ENCODE measurements at regions not wholly inside any gene's neighbourhood (a gene's known extent, or its start where the extent isn't known, plus 50 kb on each side); places are given as distances from the start of the nearest gene placed in this dataset.

DNA sequence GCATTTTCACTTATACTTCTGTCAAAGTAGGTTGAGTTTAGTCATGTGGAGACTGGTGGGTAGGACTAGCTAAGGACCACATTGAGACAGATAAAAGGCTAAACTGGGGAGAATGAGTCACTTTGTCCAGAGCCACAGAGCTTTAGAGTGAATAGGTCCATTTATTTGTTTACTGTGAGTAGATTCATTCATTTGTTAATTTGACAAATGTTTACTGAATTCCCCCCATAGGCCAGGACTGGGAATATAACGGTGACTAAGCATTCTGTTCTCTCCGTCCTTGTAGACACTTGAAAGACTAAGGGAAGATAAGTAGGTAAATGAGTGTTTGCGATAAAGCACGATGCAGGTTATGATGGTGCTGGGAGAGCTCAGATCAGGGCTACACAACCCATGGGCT is 699.7 kb upstream of the ID4 start:
- H3K79me2 ChIP-seq (ENCODE audit: low read length), result no peaks in the 10 kb centered on the region
- no peaks in the 10 kb centered on the region for H3K36me3 ChIP-seq (replicated peaks; ENCODE audit: insufficient read depth, low read length)
- H2AFZ ChIP-seq (ENCODE audit: low read length), result no peak overlapping the region
- no peaks in the 10 kb centered on the region for H3K4me1 ChIP-seq (ENCODE audit: low read length)
- H3K4me3 ChIP-seq (ENCODE audit: low read length), result no peak overlapping the region
- TF ChIP-seq, protein P1, sequence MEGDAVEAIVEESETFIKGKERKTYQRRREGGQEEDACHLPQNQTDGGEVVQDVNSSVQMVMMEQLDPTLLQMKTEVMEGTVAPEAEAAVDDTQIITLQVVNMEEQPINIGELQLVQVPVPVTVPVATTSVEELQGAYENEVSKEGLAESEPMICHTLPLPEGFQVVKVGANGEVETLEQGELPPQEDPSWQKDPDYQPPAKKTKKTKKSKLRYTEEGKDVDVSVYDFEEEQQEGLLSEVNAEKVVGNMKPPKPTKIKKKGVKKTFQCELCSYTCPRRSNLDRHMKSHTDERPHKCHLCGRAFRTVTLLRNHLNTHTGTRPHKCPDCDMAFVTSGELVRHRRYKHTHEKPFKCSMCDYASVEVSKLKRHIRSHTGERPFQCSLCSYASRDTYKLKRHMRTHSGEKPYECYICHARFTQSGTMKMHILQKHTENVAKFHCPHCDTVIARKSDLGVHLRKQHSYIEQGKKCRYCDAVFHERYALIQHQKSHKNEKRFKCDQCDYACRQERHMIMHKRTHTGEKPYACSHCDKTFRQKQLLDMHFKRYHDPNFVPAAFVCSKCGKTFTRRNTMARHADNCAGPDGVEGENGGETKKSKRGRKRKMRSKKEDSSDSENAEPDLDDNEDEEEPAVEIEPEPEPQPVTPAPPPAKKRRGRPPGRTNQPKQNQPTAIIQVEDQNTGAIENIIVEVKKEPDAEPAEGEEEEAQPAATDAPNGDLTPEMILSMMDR (IDR thresholded peaks at IDR 0.05; ENCODE audit: low read length), result no peak
- TF ChIP-seq EZH2phosphoT487 (IDR thresholded peaks at IDR 0.05; ENCODE audit: low read length), result no peak
- TF ChIP-seq EZH2 (optimal IDR thresholded peaks at IDR 0.05; ENCODE audit: low read depth, low read length), result no peak
- H4K20me1 ChIP-seq (ENCODE audit: insufficient read depth, low read length), result no peaks in the 10 kb centered on the region
- no peaks in the 10 kb centered on the region for H3K27me3 ChIP-seq (replicated peaks; ENCODE audit: insufficient read depth, low read length)
- no peak overlapping the region for H3K9ac ChIP-seq (ENCODE audit: low read length)
- no peak overlapping the region for H3K4me2 ChIP-seq (ENCODE audit: low read depth, low read length)
- no peaks in the 10 kb centered on the region for H3K9me2 ChIP-seq (replicated peaks; ENCODE audit: insufficient read depth, low read length)
- no peaks in the 10 kb centered on the region for H3K9me3 ChIP-seq (replicated peaks; ENCODE audit: insufficient read depth, low read length)
- H3K27ac ChIP-seq (ENCODE audit: low read length), result no peak overlapping the region
- DNase-seq, result no peak
- H3F3A ChIP-seq (ENCODE audit: insufficient read depth, low read length), result no peaks in the 10 kb centered on the region

DNA sequence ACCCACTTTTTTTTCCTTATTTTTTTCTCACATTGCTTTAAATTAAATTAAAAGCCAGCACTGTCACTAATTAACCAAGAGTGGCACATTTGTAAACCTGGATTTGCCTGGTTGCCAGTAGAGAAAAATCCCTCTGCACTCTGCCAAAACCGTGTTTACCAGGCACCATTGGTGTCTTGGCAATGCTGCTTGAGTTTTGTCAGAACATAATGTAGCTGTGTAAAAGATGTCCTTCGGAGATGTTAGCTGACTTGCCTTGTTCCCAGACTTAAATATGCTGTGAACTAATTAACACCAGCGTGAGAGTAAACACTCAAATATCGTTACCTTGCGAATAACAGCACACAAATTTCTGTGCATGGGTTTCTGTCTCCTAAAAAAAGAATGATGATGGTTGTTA is 694.9 kb upstream of the ID4 start:
- Histone ChIP-seq H3K27me3 (replicated peaks; ENCODE audit: insufficient read depth, low read length) (no peaks in the 10 kb centered on the region), H3K4me3 (ENCODE audit: low read length) (no peak overlapping the region), H2AFZ (ENCODE audit: low read length) (no peak overlapping the region), H3K27ac (ENCODE audit: low read length) (no peak overlapping the region), H3F3A (ENCODE audit: insufficient read depth, low read length) (no peaks in the 10 kb centered on the region), H3K79me2 (ENCODE audit: low read length) (no peaks in the 10 kb centered on the region), H3K9me2 (replicated peaks; ENCODE audit: insufficient read depth, low read length) (no peaks in the 10 kb centered on the region), H3K4me1 (ENCODE audit: low read length) (no peaks in the 10 kb centered on the region), H3K9ac (ENCODE audit: low read length) (no peak overlapping the region), H3K36me3 (replicated peaks; ENCODE audit: insufficient read depth, low read length) (no peaks in the 10 kb centered on the region), H3K9me3 (replicated peaks; ENCODE audit: insufficient read depth, low read length) (no peaks in the 10 kb centered on the region), H4K20me1 (ENCODE audit: insufficient read depth, low read length) (no peaks in the 10 kb centered on the region), H3K4me2 (ENCODE audit: low read depth, low read length) (no peak overlapping the region)
- TF ChIP-seq, protein P1 (IDR thresholded peaks at IDR 0.05; ENCODE audit: low read length), result no peak
- DNase-seq, result no peak

DNA sequence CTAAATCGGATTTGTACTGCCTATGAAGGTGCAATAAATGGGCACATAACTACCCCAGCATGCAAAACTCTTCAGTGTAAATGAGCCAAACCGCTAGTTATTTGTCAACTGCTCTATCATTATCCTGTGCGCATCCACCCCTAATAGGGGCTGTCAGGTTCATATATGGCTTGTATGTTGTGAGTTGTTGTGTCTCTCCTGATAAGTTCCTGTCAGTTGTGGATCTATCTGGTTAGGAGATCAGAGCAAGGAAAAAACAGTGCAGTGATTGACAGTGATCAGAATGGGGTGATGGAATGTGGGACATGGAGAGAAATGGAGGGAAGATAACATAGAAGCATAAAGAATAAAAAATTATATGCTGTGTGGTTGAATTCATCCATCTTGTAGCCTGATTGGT is 686.9 kb upstream of the ID4 start:
- H4K20me1 ChIP-seq (ENCODE audit: insufficient read depth, low read length), result no peaks in the 10 kb centered on the region
- no peaks in the 10 kb centered on the region for H3K4me1 ChIP-seq (ENCODE audit: low read length)
- TF ChIP-seq, protein P1 (IDR thresholded peaks at IDR 0.05; ENCODE audit: low read length), result no peak
- no peak for TF ChIP-seq EZH2phosphoT487 (IDR thresholded peaks at IDR 0.05; ENCODE audit: low read length)
- no peak for TF ChIP-seq EZH2 (optimal IDR thresholded peaks at IDR 0.05; ENCODE audit: low read depth, low read length)
- no peaks in the 10 kb centered on the region for H3F3A ChIP-seq (ENCODE audit: insufficient read depth, low read length)
- H3K27ac ChIP-seq (ENCODE audit: low read length), result no peak overlapping the region
- no peak overlapping the region for H3K4me2 ChIP-seq (ENCODE audit: low read depth, low read length)
- H3K9me3 ChIP-seq (replicated peaks; ENCODE audit: insufficient read depth, low read length), result no peaks in the 10 kb centered on the region
- no peak overlapping the region for H3K9ac ChIP-seq (ENCODE audit: low read length)
- no peaks in the 10 kb centered on the region for H3K9me2 ChIP-seq (replicated peaks; ENCODE audit: insufficient read depth, low read length)
- no peak overlapping the region for H2AFZ ChIP-seq (ENCODE audit: low read length)
- H3K4me3 ChIP-seq (ENCODE audit: low read length), result no peak overlapping the region
- no peak for DNase-seq
- no peaks in the 10 kb centered on the region for H3K36me3 ChIP-seq (replicated peaks; ENCODE audit: insufficient read depth, low read length)
- H3K27me3 ChIP-seq (replicated peaks; ENCODE audit: insufficient read depth, low read length), result no peaks in the 10 kb centered on the region
- no peaks in the 10 kb centered on the region for H3K79me2 ChIP-seq (ENCODE audit: low read length)

All from MM.1S (cell line).